ENCODE measurements at regions not wholly inside any gene's neighbourhood (a gene's known extent, or its start where the extent isn't known, plus 50 kb on each side); places are given as distances from the start of the nearest gene placed in this dataset.

- CTCF ChIA-PET: no interaction called here
- Histone ChIP-seq H3K4me3 (ENCODE audit: low read depth, low read length) (no peak overlapping the region), H3K36me3 (ENCODE audit: control insufficient read depth, insufficient read depth, low read length) (no peaks in the 10 kb centered on the region), H3K27me3 (ENCODE audit: control insufficient read depth, insufficient read depth, low read length) (no peaks in the 10 kb centered on the region)
- no peak for TF ChIP-seq CTCF (IDR thresholded peaks at IDR 0.05; ENCODE audit: insufficient read depth, low read depth, low read length)
- DNase-seq (ENCODE audit: low read depth): no peak
- POLR2A ChIA-PET: no interaction called here
Observed at GRCh38 chr4:167652267-167652666, 418.0 kb upstream of the SPOCK3 start.

- ChIA-PET POLR2A (no interaction called here), CTCF (no interaction called here)
- DNase-seq (ENCODE audit: low read depth): no peak
- Histone ChIP-seq H3K4me3 (ENCODE audit: low read depth, low read length) (no peak overlapping the region), H3K36me3 (ENCODE audit: control insufficient read depth, insufficient read depth, low read length) (no peaks in the 10 kb centered on the region), H3K27me3 (ENCODE audit: control insufficient read depth, insufficient read depth, low read length) (no peaks in the 10 kb centered on the region)
- TF ChIP-seq CTCF (IDR thresholded peaks at IDR 0.05; ENCODE audit: insufficient read depth, low read depth, low read length): no peak
Observed at GRCh38 chr4:167688660-167689142, 403.6 kb upstream of the ANXA10 start.

GRCh38 chr4:167702391-167702790 is 389.9 kb upstream of the ANXA10 start:
- no peaks in the 10 kb centered on the region for H3K36me3 ChIP-seq (ENCODE audit: control insufficient read depth, insufficient read depth, low read length)
- no peak for TF ChIP-seq CTCF (IDR thresholded peaks at IDR 0.05; ENCODE audit: insufficient read depth, low read depth, low read length)
- H3K27me3 ChIP-seq (ENCODE audit: control insufficient read depth, insufficient read depth, low read length): no peaks in the 10 kb centered on the region
- CTCF ChIA-PET: no interaction called here
- POLR2A ChIA-PET: no interaction called here
- H3K4me3 ChIP-seq (ENCODE audit: low read depth, low read length): no peak overlapping the region
- no peak for DNase-seq (ENCODE audit: low read depth)

GRCh38 chr4:167711517-167711916 is 380.8 kb upstream of the ANXA10 start:
- CTCF ChIA-PET: no interaction called here
- Histone ChIP-seq H3K4me3 (ENCODE audit: low read depth, low read length) (no peak overlapping the region), H3K27me3 (ENCODE audit: control insufficient read depth, insufficient read depth, low read length) (no peaks in the 10 kb centered on the region), H3K36me3 (ENCODE audit: control insufficient read depth, insufficient read depth, low read length) (no peaks in the 10 kb centered on the region)
- DNase-seq (ENCODE audit: low read depth): no peak
- POLR2A ChIA-PET: no interaction called here
- TF ChIP-seq CTCF (IDR thresholded peaks at IDR 0.05; ENCODE audit: insufficient read depth, low read depth, low read length): no peak

GRCh38 chr4:167713756-167714155 is 378.6 kb upstream of the ANXA10 start:
- TF ChIP-seq CTCF (IDR thresholded peaks at IDR 0.05; ENCODE audit: insufficient read depth, low read depth, low read length): no peak
- ChIA-PET CTCF (no interaction called here), POLR2A (no interaction called here)
- Histone ChIP-seq H3K27me3 (ENCODE audit: control insufficient read depth, insufficient read depth, low read length) (no peaks in the 10 kb centered on the region), H3K4me3 (ENCODE audit: low read depth, low read length) (no peak overlapping the region), H3K36me3 (ENCODE audit: control insufficient read depth, insufficient read depth, low read length) (no peaks in the 10 kb centered on the region)
- no peak for DNase-seq (ENCODE audit: low read depth)

Measured in BJ (cell line).